Neural cell (in vitro differentiated cells): ENCODE measurements at regions not wholly inside any gene's neighbourhood (a gene's known extent, or its start where the extent isn't known, plus 50 kb on each side); places are given as distances from the start of the nearest gene placed in this dataset.

Experiments used
- H2AFZ ChIP-seq: fragments of 200-600, 300-800 bp; sonication (generic), shearing (Covaris generic); 2 replicates; pipeline ENCODE4 v1.6.0; 2014; ENCODE audit warnings: low read depth, mild to moderate bottlenecking, antibody characterized with exemption, low read length, moderate library complexity
- H3F3A ChIP-seq: fragments of 200-600 bp; shearing (Covaris generic); 2 replicates; pipeline ENCODE4 v1.6.1; 2016; ENCODE audit warnings: mild to moderate bottlenecking, moderate library complexity, mixed read lengths, antibody characterized with exemption, low read length; ENCODE audit not compliant: insufficient read depth, poor library complexity, severe bottlenecking
- H3K27ac ChIP-seq: fragments of 200-600, 300-800 bp; sonication (generic), shearing (Covaris generic); 2 replicates; pipeline ENCODE4 v1.5.1; 2014; ENCODE audit warnings: mild to moderate bottlenecking, low read length, moderate library complexity
- H3K27me3 ChIP-seq: fragments of 300-800, 200-600 bp; sonication (generic), shearing (Covaris generic); 2 replicates; pipeline ENCODE4 v1.6.0; 2014; ENCODE audit warnings: mild to moderate bottlenecking, low read depth, low read length, moderate library complexity; ENCODE audit not compliant: insufficient read depth
- H3K36me3 ChIP-seq: fragments of 300-800, 200-600 bp; sonication (generic), shearing (Covaris generic); 2 replicates; pipeline ENCODE4 v1.5.1; 2014; ENCODE audit warnings: mild to moderate bottlenecking, antibody characterized with exemption, low read length, moderate library complexity; ENCODE audit not compliant: insufficient read depth
- H3K4me2 ChIP-seq: fragments of 300-800, 200-600 bp; sonication (generic), shearing (Covaris generic); 2 replicates; pipeline ENCODE4 v1.6.0; 2014; ENCODE audit warnings: mild to moderate bottlenecking, low read length
- H3K4me3 ChIP-seq: fragments of 300-800, 200-600 bp; sonication (generic), shearing (Covaris generic); 2 replicates; pipeline ENCODE4 v1.5.1; 2014; ENCODE audit warnings: mild to moderate bottlenecking, low read length, moderate library complexity
- H3K79me2 ChIP-seq: fragments of 200-600 bp; shearing (Covaris generic); replicated peaks from 2 replicates; pipeline ENCODE4 v1.6.0; 2014; ENCODE audit warnings: mild to moderate bottlenecking, low read length, moderate library complexity; ENCODE audit not compliant: insufficient read depth
- H3K9ac ChIP-seq: fragments of 300-800, 200-600 bp; sonication (generic), shearing (Covaris generic); 2 replicates; pipeline ENCODE4 v1.6.1; 2016; ENCODE audit warnings: mild to moderate bottlenecking, low read length, mixed read lengths
- H3K9me2 ChIP-seq: fragments of 200-600 bp; shearing (Covaris generic); 2 replicates; pipeline ENCODE4 v1.6.1; 2016; ENCODE audit warnings: mild to moderate bottlenecking, low read length, mixed read lengths; ENCODE audit not compliant: insufficient read depth
- H3K9me3 ChIP-seq: fragments of 200-600, 300-800 bp; sonication (generic), shearing (Covaris generic); 2 replicates; pipeline ENCODE4 v1.6.1; 2016; ENCODE audit warnings: mild to moderate bottlenecking, mixed run types, low read length, moderate library complexity, mixed read lengths
- H4K20me1 ChIP-seq: fragments of 200-600 bp; shearing (Covaris generic); 2 replicates; pipeline ENCODE4 v1.6.1; 2016; ENCODE audit warnings: mild to moderate bottlenecking, mixed run types; ENCODE audit not compliant: insufficient read depth
- CTCF ChIP-seq: fragments of 450-650 bp; IDR thresholded peaks from 2 replicates; pipeline ENCODE4 v1.5.1; 2014; ENCODE audit warnings: antibody characterized with exemption, mild to moderate bottlenecking, moderate library complexity; ENCODE audit not compliant: poor library complexity, severe bottlenecking
- EP300 ChIP-seq: fragments of 450-650 bp; conservative IDR thresholded peaks from 2 replicates; pipeline ENCODE4 v1.6.1; 2014; ENCODE audit warnings: antibody characterized with exemption, mild to moderate bottlenecking, moderate library complexity; ENCODE audit not compliant: poor library complexity, severe bottlenecking
- EZH2 ChIP-seq: fragments of 200-600, 300-800 bp; shearing (Covaris generic), sonication (generic); IDR thresholded peaks from 2 replicates; pipeline ENCODE4 v1.6.1; 2014; ENCODE audit warnings: antibody characterized with exemption, low read length, borderline replicate concordance, mild to moderate bottlenecking; ENCODE audit not compliant: insufficient read depth, poor library complexity, severe bottlenecking
- MXI1 ChIP-seq: fragments of 450-650 bp; conservative IDR thresholded peaks from 2 replicates; pipeline ENCODE4 v1.6.1; 2014; ENCODE audit warnings: antibody characterized with exemption, mild to moderate bottlenecking; ENCODE audit not compliant: poor library complexity, severe bottlenecking
- POLR2AphosphoS5 ChIP-seq: IDR thresholded peaks from 2 replicates; pipeline ENCODE4 v1.6.1; 2012
- RAD21 ChIP-seq: fragments of 450-650 bp; conservative IDR thresholded peaks from 2 replicates; pipeline ENCODE4 v1.6.1; 2014; ENCODE audit warnings: antibody characterized with exemption, mild to moderate bottlenecking, moderate library complexity
- REST ChIP-seq: IDR thresholded peaks from 2 replicates; pipeline ENCODE4 v1.6.1; 2012; ENCODE audit warnings: borderline replicate concordance
- SMC3 ChIP-seq: fragments of 450-650 bp; conservative IDR thresholded peaks from 2 replicates; pipeline ENCODE4 v1.6.1; 2014; ENCODE audit warnings: antibody characterized with exemption, mild to moderate bottlenecking, moderate library complexity; ENCODE audit not compliant: poor library complexity
- TAF1 ChIP-seq: IDR thresholded peaks from 2 replicates; pipeline ENCODE4 v1.6.1; 2012; ENCODE audit warnings: low read depth

DNA sequence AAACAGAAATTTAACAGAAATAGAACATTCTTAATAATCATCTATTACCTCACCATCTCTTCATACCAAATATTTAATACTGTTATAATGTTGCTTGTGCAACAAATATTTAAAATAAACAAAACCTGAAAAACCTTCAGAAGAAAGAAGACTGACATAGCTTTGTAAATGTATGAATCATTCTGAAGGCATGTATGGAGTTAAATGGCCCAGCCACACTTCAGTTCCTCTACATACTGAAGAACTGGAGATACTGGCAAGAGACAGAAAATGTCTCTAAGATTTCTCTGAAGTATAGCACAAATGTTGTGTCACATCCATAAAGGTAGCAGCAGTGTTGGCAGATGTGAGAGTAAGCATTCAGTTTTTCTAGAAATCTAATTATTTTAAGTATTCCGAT lies 275.3 kb upstream of the FGF13 start:
- Histone ChIP-seq H2AFZ (no peak overlapping the region), H3K4me3 (no peak overlapping the region), H3K9me2 (no peaks in the 10 kb centered on the region), H3K27me3 (no peaks in the 10 kb centered on the region), H3K79me2 (no peaks in the 10 kb centered on the region), H4K20me1 (no peaks in the 10 kb centered on the region), H3K4me2 (no peak overlapping the region), H3K36me3 (no peaks in the 10 kb centered on the region), H3K9ac (no peak overlapping the region), H3K9me3 (no peaks in the 10 kb centered on the region), H3K27ac (no peak overlapping the region), H3F3A (no peaks in the 10 kb centered on the region)
- TF ChIP-seq SMC3 = no peak
- TF ChIP-seq EZH2 = no peak
- no peak for TF ChIP-seq RAD21
- no peak for TF ChIP-seq MXI1
- no peak for TF ChIP-seq REST
- no peak for TF ChIP-seq EP300

GRCh38 chrX:138986235-138986634 lies 274.7 kb upstream of the FGF13 start:
- Histone ChIP-seq H3K79me2 (no peaks in the 10 kb centered on the region), H3K9me3 (no peaks in the 10 kb centered on the region), H3K36me3 (no peaks in the 10 kb centered on the region), H3K27ac (no peak overlapping the region), H3F3A (no peaks in the 10 kb centered on the region), H2AFZ (no peak overlapping the region), H3K9me2 (no peaks in the 10 kb centered on the region), H3K9ac (no peak overlapping the region), H3K4me3 (no peak overlapping the region), H3K27me3 (no peaks in the 10 kb centered on the region), H3K4me2 (no peak overlapping the region), H4K20me1 (no peaks in the 10 kb centered on the region)
- TF ChIP-seq POLR2AphosphoS5 = no peak

- H3F3A ChIP-seq = no peaks in the 10 kb centered on the region
- H3K9me3 ChIP-seq = no peaks in the 10 kb centered on the region
- H3K9me2 ChIP-seq = no peaks in the 10 kb centered on the region
- H2AFZ ChIP-seq = no peak overlapping the region
- no peak overlapping the region for H3K9ac ChIP-seq
- no peak overlapping the region for H3K4me3 ChIP-seq
- no peaks in the 10 kb centered on the region for H4K20me1 ChIP-seq
- no peaks in the 10 kb centered on the region for H3K79me2 ChIP-seq
- TF ChIP-seq RAD21 (no peak), CTCF (no peak), EP300 (no peak), TAF1 (no peak), SMC3 (no peak), EZH2 (no peak), REST (no peak), MXI1 (no peak), POLR2AphosphoS5 (no peak)
- H3K4me2 ChIP-seq = no peak overlapping the region
- no peaks in the 10 kb centered on the region for H3K27me3 ChIP-seq
- no peak overlapping the region for H3K27ac ChIP-seq
- no peaks in the 10 kb centered on the region for H3K36me3 ChIP-seq
These were observed 270.8 kb upstream of the FGF13 start for GRCh38 chrX:138982365-138982764.
